IMR-90 (cell line): ENCODE measurements at regions not wholly inside any gene's neighbourhood (a gene's known extent, or its start where the extent isn't known, plus 50 kb on each side); places are given as distances from the start of the nearest gene placed in this dataset.

Experiments
- ATAC-seq: fragments of 200-7000 bp; cut with Tn5 transposase; 2 replicates; pipeline ENCODE4 v1.9.1; 2020; ENCODE audit warnings: low read depth, mild to moderate bottlenecking, moderate library complexity
- BruUV-seq: library from RNA; stranded (reverse); fragments of 400-500 nt; replicated peaks from 2 replicates; lab custom pipeline; 2021; lab: Mats Ljungman, UMichigan
- CTCF ChIA-PET: fragments of 300-600 bp; formaldehyde crosslinking; extraction: SDS; loops from one replicate; lab custom pipeline; 2021; ENCODE audit warnings: antibody characterized with exemption; lab: Yijun Ruan, JAX
- POLR2A ChIA-PET: fragments of 300-600 bp; sonication (Branson Sonifier 250); formaldehyde crosslinking; loops from one replicate; lab custom pipeline; 2022; ENCODE audit warnings: antibody characterized with exemption; ENCODE audit not compliant: unreplicated experiment; lab: Charles Lee
- DNase-seq: peaks from one replicate; pipeline ENCODE4 v3.0.0; 2013
- H2AFZ ChIP-seq: replicated peaks from 2 replicates; pipeline ENCODE3; 2013; ENCODE audit warnings: low read length, mild to moderate bottlenecking; ENCODE audit not compliant: poor library complexity
- H2AK5ac ChIP-seq: 2 replicates; pipeline ENCODE4 v1.6.1; 2013; ENCODE audit warnings: low read depth, low read length, inconsistent platforms
- H2AK9ac ChIP-seq: replicated peaks from 2 replicates; pipeline ENCODE3; 2013; ENCODE audit warnings: mild to moderate bottlenecking, low read depth, low read length, moderate library complexity; ENCODE audit not compliant: poor library complexity
- H2BK120ac ChIP-seq: 2 replicates; pipeline ENCODE4 v1.6.1; 2013; ENCODE audit warnings: low read depth, low read length, inconsistent platforms
- H2BK15ac ChIP-seq: 3 replicates; pipeline ENCODE4 v1.6.1; 2013; ENCODE audit warnings: low read depth, low read length, inconsistent platforms
- H2BK20ac ChIP-seq: 2 replicates; pipeline ENCODE4 v1.6.1; 2013; ENCODE audit warnings: low read depth, mild to moderate bottlenecking, inconsistent platforms, low read length, moderate library complexity
- H2BK5ac ChIP-seq: 2 replicates; pipeline ENCODE4 v1.6.1; 2013; ENCODE audit warnings: mild to moderate bottlenecking, low read depth, low read length, inconsistent platforms; ENCODE audit not compliant: poor library complexity, severe bottlenecking
- H3K14ac ChIP-seq: replicated peaks from 2 replicates; pipeline ENCODE4 v1.6.1; 2013; ENCODE audit warnings: low read depth, low read length, inconsistent platforms
- H3K18ac ChIP-seq: 2 replicates; pipeline ENCODE4 v1.6.1; 2013; ENCODE audit warnings: low read depth, low read length, control low read depth
- H3K23ac ChIP-seq: 2 replicates; pipeline ENCODE4 v1.6.1; 2013; ENCODE audit warnings: low read depth, low read length, inconsistent platforms
- H3K27ac ChIP-seq: 2 replicates; pipeline ENCODE4 v1.5.1; 2013; ENCODE audit warnings: mild to moderate bottlenecking, control low read depth, low read length; ENCODE audit not compliant: insufficient read depth
- H3K27me3 ChIP-seq: 2 replicates; pipeline ENCODE4 v1.6.1; 2013; ENCODE audit warnings: low read length; ENCODE audit not compliant: control insufficient read depth, insufficient read depth
- H3K36me3 ChIP-seq: 2 replicates; pipeline ENCODE4 v1.6.1; 2013; ENCODE audit warnings: low read length, mixed read lengths; ENCODE audit not compliant: control insufficient read depth, insufficient read depth
- H3K4ac ChIP-seq: 2 replicates; pipeline ENCODE4 v1.6.1; 2013; ENCODE audit warnings: low read depth, low read length, inconsistent platforms
- H3K4me1 ChIP-seq: 2 replicates; pipeline ENCODE4 v1.6.1; 2013; ENCODE audit warnings: low read length, mixed read lengths; ENCODE audit not compliant: control insufficient read depth, insufficient read depth
- H3K4me2 ChIP-seq: 2 replicates; pipeline ENCODE4 v1.6.1; 2013; ENCODE audit warnings: low read depth, mild to moderate bottlenecking, control low read depth, low read length, moderate library complexity
- H3K4me3 ChIP-seq: 2 replicates; pipeline ENCODE4 v1.5.1; 2013; ENCODE audit warnings: low read depth, mild to moderate bottlenecking, control low read depth, low read length, moderate library complexity; ENCODE audit not compliant: insufficient read depth
- H3K56ac ChIP-seq: 2 replicates; pipeline ENCODE4 v1.6.1; 2013; ENCODE audit warnings: low read length, inconsistent platforms; ENCODE audit not compliant: insufficient read depth; ENCODE audit errors: extremely low read depth
- H3K79me1 ChIP-seq, 2 experiments: 2 replicates each; pipeline ENCODE4 v1.6.1; 2013; ENCODE audit warnings: low read length in 2 of 2, inconsistent platforms in 1 of 2, low read depth in 1 of 2
- H3K9ac ChIP-seq: 2 replicates; pipeline ENCODE4 v1.6.1; 2013; ENCODE audit warnings: low read depth, low read length, control low read depth
- H3K9me1 ChIP-seq: 2 replicates; pipeline ENCODE4 v1.6.1; 2013; ENCODE audit warnings: low read length, inconsistent platforms; ENCODE audit not compliant: insufficient read depth
- H3K9me3 ChIP-seq: 2 replicates; pipeline ENCODE4 v1.6.1; 2013; ENCODE audit warnings: low read length; ENCODE audit not compliant: control insufficient read depth, insufficient read depth
- H4K20me1 ChIP-seq: 2 replicates; pipeline ENCODE4 v1.6.1; 2013; ENCODE audit warnings: low read length, inconsistent platforms; ENCODE audit not compliant: insufficient read depth
- H4K5ac ChIP-seq: 2 replicates; pipeline ENCODE4 v1.6.1; 2013; ENCODE audit warnings: mild to moderate bottlenecking, low read depth, low read length, control low read depth
- H4K8ac ChIP-seq, 2 experiments: 2 replicates each; pipeline ENCODE4 v1.6.1; 2013; ENCODE audit warnings: low read depth in 2 of 2, low read length in 2 of 2, control low read depth in 1 of 2, inconsistent platforms in 1 of 2
- H4K91ac ChIP-seq: 2 replicates; pipeline ENCODE4 v1.6.1; 2013; ENCODE audit warnings: low read depth, low read length, inconsistent platforms; ENCODE audit not compliant: insufficient read depth
- CEBPB ChIP-seq: IDR thresholded peaks from 2 replicates; pipeline ENCODE4 v1.6.1; 2012; ENCODE audit warnings: low read depth, low read length, improper control_type of control experiment
- ELK1 ChIP-seq: fragments of 150-350 bp; IDR thresholded peaks from 2 replicates; pipeline ENCODE4 v1.6.1; 2016; ENCODE audit warnings: low read depth, mild to moderate bottlenecking, low read length, moderate library complexity, borderline replicate concordance
- MAFK ChIP-seq: IDR thresholded peaks from 2 replicates; pipeline ENCODE4 v1.6.1; 2012; ENCODE audit warnings: low read depth, low read length, improper control_type of control experiment
- MAZ ChIP-seq: IDR thresholded peaks from 2 replicates; pipeline ENCODE4 v1.6.1; 2012; ENCODE audit warnings: low read depth, mild to moderate bottlenecking, low read length, improper control_type of control experiment, moderate library complexity, borderline replicate concordance
- POLR2A ChIP-seq: IDR thresholded peaks from 2 replicates; pipeline ENCODE4 v1.6.1; 2012; ENCODE audit warnings: mild to moderate bottlenecking, low read depth, low read length
- RCOR1 ChIP-seq: IDR thresholded peaks from 2 replicates; pipeline ENCODE4 v1.6.1; 2012; ENCODE audit warnings: mild to moderate bottlenecking, low read length, improper control_type of control experiment; ENCODE audit not compliant: insufficient replicate concordance
- USF2 ChIP-seq: fragments of 150-350 bp; IDR thresholded peaks from 2 replicates; pipeline ENCODE4 v1.6.1; 2017; ENCODE audit warnings: mild to moderate bottlenecking, antibody characterized with exemption, low read length, low read depth
- WGBS, 2 experiments: methylation state at CpG; one replicate each; pipeline versions ENCODE4 v1.1.5 to v1.1.7; 2013; ENCODE audit warnings: missing lambda C conversion rate in 2 of 2; ENCODE audit not compliant: insufficient read length in 1 of 2; ENCODE audit errors: extremely low coverage in 2 of 2; 5-methylcytosine and 5-hydroxymethylcytosine counted together
- dilution Hi-C: fragments of 300-500 bp; cut with HindIII; formaldehyde crosslinking; loops from one replicate; pipeline ENCODE4 v1.14.3; 2018; ENCODE audit warnings: low sequenced_read_pairs; ENCODE audit not compliant: unreplicated experiment
- in situ Hi-C: fragments of 300-500 bp; cut with MboI; formaldehyde crosslinking; loops from 3 replicates; pipeline ENCODE4 v1.14.3; 2019; ENCODE audit warnings: low sequenced_read_pairs, inconsistent platforms, mixed read lengths
- intact Hi-C: fragments of 100-400 bp; cut with micrococcal nuclease; formaldehyde crosslinking; loops from 2 replicates; pipeline ENCODE4 v1.10.0; 2022

- TF ChIP-seq MAZ, result no peak
- TF ChIP-seq ELK1, result no peak
- no peak for TF ChIP-seq RCOR1
- no peak for TF ChIP-seq MAFK
- no peak for TF ChIP-seq USF2
- TF ChIP-seq CEBPB, result peak; percentile 45; the same call in 1 of the 2 replicates
- TF ChIP-seq POLR2A, result no peak
- Histone ChIP-seq H4K91ac (no peak overlapping the region), H3K27ac (no peak overlapping the region), H2AFZ (no peak overlapping the region), H3K23ac (no peak overlapping the region), H4K5ac (no peak overlapping the region), H3K36me3 (no peaks in the 10 kb centered on the region), H3K56ac (no peak overlapping the region), H2BK15ac (no peak overlapping the region), H2BK120ac (no peak overlapping the region), H3K4me2 (no peak overlapping the region), H3K9ac (no peak overlapping the region), H3K79me1 (no peaks in the 10 kb centered on the region), H2BK20ac (no peak overlapping the region), H2AK9ac (no peak overlapping the region), H3K4me1 (peaks cover 3% of the 10 kb centered on the region), H3K9me3 (no peaks in the 10 kb centered on the region), H3K14ac (no peak overlapping the region), H3K9me1 (no peaks in the 10 kb centered on the region), H3K4me3 (no peak overlapping the region), H4K20me1 (no peaks in the 10 kb centered on the region), H3K18ac (no peak overlapping the region), H3K27me3 (no peaks in the 10 kb centered on the region), H4K8ac (no peak overlapping the region), H3K4ac (no peak overlapping the region), H2BK5ac (no peak overlapping the region), H2AK5ac (no peak overlapping the region)
- dilution Hi-C loops (no loop called here), in situ Hi-C loops (no loop called here), intact Hi-C loops (no loop called here)
- peak; percentile 42 for ATAC-seq
- CTCF ChIA-PET, result interaction anchor here (1.0 to 1.4 kb wide), 2 partner anchors 10 to 23 kb away, joined by 3 read pairs; no protein-coding TSS in a partner anchor
- no TSS peak for BruUV-seq
- peak; percentile 49 for DNase-seq
- no CpG with 5 or more reads among the region's 12 CpGs for WGBS, 2 experiments
- POLR2A ChIA-PET, result no interaction called here
Measured at GRCh38 chr15:96121086-96121920, 209.2 kb upstream of the NR2F2 start.
